Activated CD8-positive, alpha-beta memory T cell treated with anti-CD3 and anti-CD28 coated beads, Interleukin-2, amount 50 U/mL, for 24 hours (primary cell): ENCODE measurements at regions not wholly inside any gene's neighbourhood (a gene's known extent, or its start where the extent isn't known, plus 50 kb on each side); places are given as distances from the start of the nearest gene placed in this dataset.
"Not testable (repeated sequence)": the region's sequence is repeated elsewhere in the genome, so short reads cannot be mapped to it uniquely, and the experiment has no call there.

ENCODE experiments used
- DNase-seq: peaks from one replicate; pipeline ENCODE4 v3.0.0-alpha.2; 2020; ENCODE audit errors: extremely low read depth

GRCh38 chr10:10684972-10685371 is 332.7 kb upstream of the CELF2 start:
- DNase-seq, result no peak

- no peak for DNase-seq
Observed at GRCh38 chr10:10685566-10685965, 332.1 kb upstream of the CELF2 start.

- DNase-seq, result no peak
Observed at GRCh38 chr10:10687751-10688150, 329.9 kb upstream of the CELF2 start.

GRCh38 chr10:10699427-10699826 is 318.2 kb upstream of the CELF2 start:
- no peak for DNase-seq

GRCh38 chr10:10701084-10701611 is 316.5 kb upstream of the CELF2 start:
- DNase-seq, result no peak

- DNase-seq, result no peak
Observed at GRCh38 chr10:10702211-10702610, 315.5 kb upstream of the CELF2 start.

- no peak for DNase-seq
Observed at GRCh38 chr10:10703382-10703781, 314.3 kb upstream of the CELF2 start.

GRCh38 chr10:10712155-10712704 is 305.4 kb upstream of the CELF2 start:
- DNase-seq, result no peak

- no peak for DNase-seq
Observed at GRCh38 chr10:10714327-10714726, 303.3 kb upstream of the CELF2 start.

GRCh38 chr10:10716972-10717371 is 300.7 kb upstream of the CELF2 start:
- DNase-seq, result no peak

GRCh38 chr10:10722422-10722821 is 295.2 kb upstream of the CELF2 start:
- no peak for DNase-seq

GRCh38 chr10:10725196-10725595 is 292.5 kb upstream of the CELF2 start:
- DNase-seq, result no peak

GRCh38 chr10:10726101-10726500 is 291.6 kb upstream of the CELF2 start:
- no peak for DNase-seq

GRCh38 chr10:10727411-10727810 is 290.3 kb upstream of the CELF2 start:
- not testable (repeated sequence) for DNase-seq

- DNase-seq, result no peak
Observed at GRCh38 chr10:10727812-10728211, 289.9 kb upstream of the CELF2 start.

- DNase-seq, result no peak
Observed at GRCh38 chr10:10730471-10731043, 287.1 kb upstream of the CELF2 start.

GRCh38 chr10:10731366-10731765 is 286.3 kb upstream of the CELF2 start:
- DNase-seq, result no peak

- DNase-seq, result no peak
Observed at GRCh38 chr10:10734356-10735064, 283.2 kb upstream of the CELF2 start.

GRCh38 chr10:10745291-10745690 is 272.4 kb upstream of the CELF2 start:
- no peak for DNase-seq

GRCh38 chr10:10755490-10755889 is 262.2 kb upstream of the CELF2 start:
- no peak for DNase-seq

- no peak for DNase-seq
Observed at GRCh38 chr10:10758306-10758705, 259.4 kb upstream of the CELF2 start.

- DNase-seq, result not testable (repeated sequence)
Observed at GRCh38 chr10:10759806-10760205, 257.9 kb upstream of the CELF2 start.

- DNase-seq, result no peak
Observed at GRCh38 chr10:10765017-10765416, 252.7 kb upstream of the CELF2 start.
